Fibroblast of skin of scalp (primary cell): ENCODE measurements at regions not wholly inside any gene's neighbourhood (a gene's known extent, or its start where the extent isn't known, plus 50 kb on each side); places are given as distances from the start of the nearest gene placed in this dataset.
A peak's percentile ranks its signal among the peaks of the same experiment; 100 is the strongest.
"Not testable (repeated sequence)": the region's sequence is repeated elsewhere in the genome, so short reads cannot be mapped to it uniquely, and the experiment has no call there.

Source experiments
- DNase-seq: peaks from one replicate; pipeline ENCODE4 v3.0.0-alpha.2; 2013

GRCh38 chr5:152456815-152457443, 51.9 kb upstream of the NMUR2 start:
- no peak for DNase-seq

- DNase-seq: peak; percentile 2
Observed at GRCh38 chr5:152462021-152462721, 57.1 kb upstream of the NMUR2 start.

- DNase-seq: no peak
Observed at GRCh38 chr5:152464048-152464447, 59.0 kb upstream of the NMUR2 start.

- DNase-seq: peak; percentile 0
Observed at GRCh38 chr5:152465140-152465539, 60.1 kb upstream of the NMUR2 start.

- DNase-seq: no peak
Observed at GRCh38 chr5:152466085-152466745, 61.1 kb upstream of the NMUR2 start.

- DNase-seq: no peak
Observed at GRCh38 chr5:152470167-152470566, 65.1 kb upstream of the NMUR2 start.

GRCh38 chr5:152472083-152472482, 67.0 kb upstream of the NMUR2 start:
- no peak for DNase-seq

GRCh38 chr5:152474961-152475360, 69.9 kb upstream of the NMUR2 start:
- no peak for DNase-seq

GRCh38 chr5:152477536-152477935, 72.5 kb upstream of the NMUR2 start:
- DNase-seq: no peak

GRCh38 chr5:152479866-152480265, 74.8 kb upstream of the NMUR2 start:
- DNase-seq: not testable (repeated sequence)

- not testable (repeated sequence) for DNase-seq
Observed at GRCh38 chr5:152480677-152481076, 75.6 kb upstream of the NMUR2 start.

GRCh38 chr5:152487130-152487529, 82.1 kb upstream of the NMUR2 start:
- DNase-seq: no peak

GRCh38 chr5:152488869-152489268, 83.8 kb upstream of the NMUR2 start:
- no peak for DNase-seq

- DNase-seq: no peak
Observed at GRCh38 chr5:152499814-152500535, 94.9 kb upstream of the NMUR2 start.

- no peak for DNase-seq
Observed at GRCh38 chr5:152501294-152501693, 96.2 kb upstream of the NMUR2 start.

GRCh38 chr5:152503206-152503605, 98.1 kb upstream of the NMUR2 start:
- no peak for DNase-seq

GRCh38 chr5:152505442-152506042, 100.5 kb upstream of the NMUR2 start:
- DNase-seq: peak; percentile 46

GRCh38 chr5:152511120-152511519, 106.0 kb upstream of the NMUR2 start:
- no peak for DNase-seq

GRCh38 chr5:152511531-152512132, 106.6 kb upstream of the NMUR2 start:
- DNase-seq: no peak

- DNase-seq: peak; percentile 11
Observed at GRCh38 chr5:152514827-152515397, 109.8 kb upstream of the NMUR2 start.

GRCh38 chr5:152523964-152524363, 118.9 kb upstream of the NMUR2 start:
- DNase-seq: peak; percentile 1
